BJ (cell line): ENCODE measurements at regions not wholly inside any gene's neighbourhood (a gene's known extent, or its start where the extent isn't known, plus 50 kb on each side); places are given as distances from the start of the nearest gene placed in this dataset.
"Not testable (repeated sequence)": the region's sequence is repeated elsewhere in the genome, so short reads cannot be mapped to it uniquely, and the experiment has no call there.

Experiments used
- CTCF ChIA-PET: fragments of 350-600 bp; formaldehyde crosslinking; extraction: SDS; loops from one replicate; lab custom pipeline; 2021; ENCODE audit warnings: antibody characterized with exemption, inconsistent platforms; lab: Yijun Ruan, JAX
- POLR2A ChIA-PET: fragments of 300-600 bp; sonication (Branson Sonifier 250); formaldehyde crosslinking; extraction: SDS; loops from one replicate; lab custom pipeline; 2021; ENCODE audit warnings: antibody characterized with exemption; lab: Charles Lee
- DNase-seq: peaks from one replicate; pipeline ENCODE4 v3.0.0-alpha.2; 2011; ENCODE audit warnings: low read depth
- H3K27me3 ChIP-seq: 2 replicates; pipeline ENCODE4 v1.6.0; 2011; ENCODE audit warnings: low read length; ENCODE audit not compliant: control insufficient read depth, insufficient read depth
- H3K36me3 ChIP-seq: 2 replicates; pipeline ENCODE4 v1.5.1; 2011; ENCODE audit warnings: low read length; ENCODE audit not compliant: control insufficient read depth, insufficient read depth
- H3K4me3 ChIP-seq: 2 replicates; pipeline ENCODE4 v1.5.1; 2011; ENCODE audit warnings: low read depth, mild to moderate bottlenecking, control low read depth, low read length
- TF ChIP-seq, protein P1 (sequence below): IDR thresholded peaks from 2 replicates; pipeline ENCODE4 v1.5.1; 2011; ENCODE audit warnings: low read depth, mild to moderate bottlenecking, control low read depth, inconsistent platforms, low read length, moderate library complexity; ENCODE audit not compliant: insufficient read depth

DNA sequence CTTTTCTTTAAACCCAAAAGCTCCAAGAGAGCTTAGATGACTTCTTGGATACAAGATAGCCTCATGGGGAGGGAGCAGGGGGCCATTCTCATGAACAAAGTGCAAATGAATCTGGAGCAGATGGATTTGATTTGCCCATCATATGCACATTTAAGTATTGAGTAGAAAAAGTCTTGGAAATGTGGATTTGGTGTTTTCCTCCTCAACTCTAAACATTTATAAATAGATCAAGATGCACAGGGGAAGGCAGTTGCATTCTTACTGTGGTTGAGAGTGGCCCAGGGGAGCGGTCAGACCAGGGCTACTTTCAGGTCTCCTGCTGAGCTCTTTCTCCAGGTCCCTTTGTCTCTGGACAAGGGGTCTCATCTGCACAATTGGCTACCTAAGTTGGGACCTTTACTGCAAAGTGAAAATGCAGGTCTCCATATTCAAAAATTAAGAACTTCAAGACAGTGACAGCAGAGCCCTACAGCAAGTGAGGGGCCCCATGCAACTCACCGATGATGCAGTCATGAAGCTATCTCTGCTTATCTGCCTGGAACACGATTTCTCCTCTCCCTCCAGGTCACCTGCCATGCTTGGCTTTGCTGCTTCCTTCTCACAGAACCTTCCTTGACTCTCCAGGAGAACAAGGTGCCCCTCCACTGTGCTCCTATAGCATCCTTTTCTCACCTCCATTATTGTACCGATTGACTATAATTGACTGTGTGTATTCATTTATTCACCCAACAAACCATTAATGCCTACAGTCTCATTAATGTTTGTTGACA, 145.4 kb downstream of the LPIN1 start:
- ChIA-PET CTCF (no interaction called here), POLR2A (no interaction called here)
- no peak overlapping the region for H3K4me3 ChIP-seq
- no peaks in the 10 kb centered on the region for H3K36me3 ChIP-seq
- DNase-seq = no peak
- TF ChIP-seq, protein P1, sequence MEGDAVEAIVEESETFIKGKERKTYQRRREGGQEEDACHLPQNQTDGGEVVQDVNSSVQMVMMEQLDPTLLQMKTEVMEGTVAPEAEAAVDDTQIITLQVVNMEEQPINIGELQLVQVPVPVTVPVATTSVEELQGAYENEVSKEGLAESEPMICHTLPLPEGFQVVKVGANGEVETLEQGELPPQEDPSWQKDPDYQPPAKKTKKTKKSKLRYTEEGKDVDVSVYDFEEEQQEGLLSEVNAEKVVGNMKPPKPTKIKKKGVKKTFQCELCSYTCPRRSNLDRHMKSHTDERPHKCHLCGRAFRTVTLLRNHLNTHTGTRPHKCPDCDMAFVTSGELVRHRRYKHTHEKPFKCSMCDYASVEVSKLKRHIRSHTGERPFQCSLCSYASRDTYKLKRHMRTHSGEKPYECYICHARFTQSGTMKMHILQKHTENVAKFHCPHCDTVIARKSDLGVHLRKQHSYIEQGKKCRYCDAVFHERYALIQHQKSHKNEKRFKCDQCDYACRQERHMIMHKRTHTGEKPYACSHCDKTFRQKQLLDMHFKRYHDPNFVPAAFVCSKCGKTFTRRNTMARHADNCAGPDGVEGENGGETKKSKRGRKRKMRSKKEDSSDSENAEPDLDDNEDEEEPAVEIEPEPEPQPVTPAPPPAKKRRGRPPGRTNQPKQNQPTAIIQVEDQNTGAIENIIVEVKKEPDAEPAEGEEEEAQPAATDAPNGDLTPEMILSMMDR = no peak
- no peaks in the 10 kb centered on the region for H3K27me3 ChIP-seq

DNA sequence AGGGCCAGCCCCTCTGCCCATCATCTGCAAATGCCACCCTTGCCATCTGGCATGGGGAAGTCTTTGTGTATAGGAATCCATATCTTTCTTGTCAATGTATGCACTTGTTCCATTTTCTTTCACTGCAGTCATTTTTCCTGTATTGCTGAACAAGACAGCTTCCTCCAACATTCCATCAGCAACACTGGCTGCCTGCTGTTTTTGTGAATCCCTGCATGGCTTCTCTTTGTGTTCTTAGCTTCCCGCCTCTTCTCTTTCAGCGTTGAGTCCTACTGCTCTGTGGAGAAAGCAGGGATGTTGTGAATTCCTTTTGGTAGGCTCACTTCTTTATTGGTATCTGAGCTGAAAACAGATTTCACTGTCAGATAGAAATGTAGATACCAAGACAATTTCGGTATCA, 150.0 kb downstream of the LPIN1 start:
- ChIA-PET POLR2A (no interaction called here), CTCF (interaction anchor here (1.4 kb wide), 1 partner anchor 155 kb away, joined by 4 read pairs; no protein-coding TSS in a partner anchor)
- Histone ChIP-seq H3K27me3 (no peaks in the 10 kb centered on the region), H3K36me3 (no peaks in the 10 kb centered on the region), H3K4me3 (no peak overlapping the region)
- TF ChIP-seq, protein P1 = no peak
- no peak for DNase-seq

DNA sequence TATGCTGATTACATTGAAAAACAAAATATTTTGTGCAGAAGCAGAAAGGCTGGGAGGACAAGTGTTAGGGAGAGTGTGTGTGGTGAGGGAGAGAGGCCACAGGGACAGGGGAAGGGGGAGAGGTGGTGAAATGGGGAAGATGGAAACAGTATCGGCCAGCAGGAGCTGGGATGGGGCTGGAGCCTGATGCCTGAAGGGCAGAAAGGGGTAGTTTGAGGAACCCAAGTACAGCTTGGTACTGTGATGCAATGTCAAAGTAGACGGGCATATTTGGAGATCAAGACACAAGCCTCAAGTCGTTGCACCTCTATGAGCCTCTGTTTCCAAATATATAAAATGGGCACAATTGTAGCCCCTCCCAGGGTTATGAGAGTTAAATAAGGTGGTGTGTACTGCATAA, 152.1 kb downstream of the LPIN1 start:
- ChIA-PET POLR2A (no interaction called here), CTCF (interaction anchor here (0.6 to 0.7 kb wide), 2 partner anchors 70 to 1109 kb away, joined by 3 read pairs; no protein-coding TSS in a partner anchor)
- no peak for DNase-seq
- Histone ChIP-seq H3K36me3 (no peaks in the 10 kb centered on the region), H3K4me3 (no peak overlapping the region), H3K27me3 (0 out of 2 replicates have a peak, but pooled peaks cover 1% of the 10 kb centered on the region)
- TF ChIP-seq, protein P1 = no peak

DNA sequence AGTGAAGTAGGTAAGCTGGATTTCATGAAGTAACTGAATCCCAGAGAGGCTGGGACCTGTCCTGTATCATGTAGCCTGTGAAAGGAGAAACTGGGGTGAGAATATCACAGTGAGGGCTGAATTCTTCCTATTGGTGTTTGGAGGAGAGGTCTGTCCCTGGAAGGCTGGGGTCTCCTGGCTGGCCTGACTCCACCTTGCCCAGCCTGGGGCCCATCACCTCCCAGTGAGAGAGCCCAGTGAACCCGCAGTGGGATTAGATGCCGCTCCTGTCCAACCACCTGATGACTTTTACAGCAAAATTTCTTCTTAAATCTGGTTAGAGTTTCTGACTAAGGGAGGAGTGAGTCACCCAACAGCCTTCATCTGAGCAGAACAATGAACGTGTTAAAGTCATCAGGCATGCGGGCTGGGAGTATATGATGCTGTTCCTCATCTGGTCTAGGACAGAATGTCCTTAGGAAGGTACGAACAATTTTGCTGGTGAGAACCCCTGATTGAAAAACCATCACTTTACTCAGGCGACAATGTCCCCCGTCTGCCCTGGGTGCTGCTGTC, 152.9 kb downstream of the LPIN1 start:
- Histone ChIP-seq H3K4me3 (no peak overlapping the region), H3K36me3 (no peaks in the 10 kb centered on the region), H3K27me3 (peaks cover 3% of the 10 kb centered on the region; the same call in 1 of the 2 replicates)
- ChIA-PET CTCF (interaction anchor here (0.6 to 0.7 kb wide), 2 partner anchors 70 to 1108 kb away, joined by 3 read pairs; no protein-coding TSS in a partner anchor), POLR2A (no interaction called here)
- no peak for DNase-seq
- TF ChIP-seq, protein P1 = no peak

DNA sequence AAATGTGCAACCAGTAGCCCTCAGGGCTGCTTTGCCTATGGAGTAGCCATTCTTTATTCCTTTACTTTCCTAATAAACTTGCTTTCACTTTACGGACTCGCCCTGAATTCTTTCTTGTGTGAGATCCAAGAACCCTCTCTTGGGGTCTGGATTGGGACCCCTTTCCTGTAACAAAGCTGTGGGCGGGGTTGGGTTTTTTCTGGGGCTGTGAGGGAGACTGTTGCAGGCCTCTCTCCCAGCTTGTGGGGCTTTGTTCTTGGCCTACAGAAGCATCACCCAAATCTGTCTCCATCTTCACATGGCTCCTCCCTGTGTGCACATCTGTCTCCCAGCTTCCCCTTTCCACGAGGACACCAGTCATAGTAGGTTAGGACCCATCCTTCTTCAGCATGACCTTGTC, 154.5 kb downstream of the LPIN1 start:
- H3K36me3 ChIP-seq, POLR2A ChIA-PET, DNase-seq, CTCF ChIA-PET, H3K27me3 ChIP-seq, H3K4me3 ChIP-seq: not testable (repeated sequence)
